Mesenchymal stem cell (in vitro differentiated cells and primary cell): ENCODE measurements at regions not wholly inside any gene's neighbourhood (a gene's known extent, or its start where the extent isn't known, plus 50 kb on each side); places are given as distances from the start of the nearest gene placed in this dataset.
"Not testable (repeated sequence)": the region's sequence is repeated elsewhere in the genome, so short reads cannot be mapped to it uniquely, and the experiment has no call there.

Source experiments
- DNase-seq: peaks from one replicate; pipeline ENCODE4 v3.0.0-alpha.2; 2013
- H2AFZ ChIP-seq: one replicate; pipeline ENCODE4 v1.6.1; 2013; ENCODE audit warnings: low read depth, mild to moderate bottlenecking, control low read depth, inconsistent platforms, low read length, moderate library complexity
- H2AK5ac ChIP-seq: 2 replicates; pipeline ENCODE4 v1.6.1; 2013; ENCODE audit warnings: low read length, moderate library complexity, mild to moderate bottlenecking, inconsistent platforms; ENCODE audit not compliant: severe bottlenecking
- H2BK120ac ChIP-seq: one replicate; pipeline ENCODE4 v1.6.1; 2013; ENCODE audit warnings: low read depth, mild to moderate bottlenecking, inconsistent platforms, low read length, moderate library complexity
- H2BK12ac ChIP-seq, 2 experiments: one replicate each; pipeline ENCODE4 v1.6.1; 2013; ENCODE audit warnings: inconsistent platforms in 2 of 2, low read length in 2 of 2, mild to moderate bottlenecking in 2 of 2, moderate library complexity in 2 of 2, control low read depth in 1 of 2
- H2BK15ac ChIP-seq: one replicate; pipeline ENCODE4 v1.6.1; 2013; ENCODE audit warnings: mild to moderate bottlenecking, low read depth, inconsistent platforms; ENCODE audit not compliant: poor library complexity, severe bottlenecking
- H2BK5ac ChIP-seq: 2 replicates; pipeline ENCODE4 v1.6.1; 2013; ENCODE audit warnings: low read depth, mild to moderate bottlenecking, low read length, control low read depth, inconsistent platforms; ENCODE audit not compliant: poor library complexity, severe bottlenecking
- H3K14ac ChIP-seq, 2 experiments: one replicate each; pipeline ENCODE4 v1.6.1; 2013; ENCODE audit warnings: inconsistent platforms in 2 of 2, low read length in 2 of 2, control low read depth in 1 of 2, mild to moderate bottlenecking in 1 of 2, moderate library complexity in 1 of 2
- H3K18ac ChIP-seq, 2 experiments: one replicate each; pipeline ENCODE4 v1.6.1; 2013; ENCODE audit warnings: inconsistent platforms in 2 of 2, low read length in 2 of 2, control low read depth in 1 of 2, low read depth in 1 of 2, mild to moderate bottlenecking in 1 of 2
- H3K23ac ChIP-seq, 2 experiments: one replicate each; pipeline ENCODE4 v1.6.1; 2013; ENCODE audit warnings: inconsistent platforms in 2 of 2, low read length in 2 of 2, mild to moderate bottlenecking in 2 of 2, moderate library complexity in 2 of 2, control low read depth in 1 of 2
- H3K27ac ChIP-seq: 2 replicates; pipeline ENCODE4 v1.5.1; 2013; ENCODE audit warnings: mild to moderate bottlenecking, moderate library complexity, low read length, control low read depth, inconsistent platforms; ENCODE audit not compliant: poor library complexity, severe bottlenecking
- H3K27me3 ChIP-seq, 2 experiments: 2 replicates each; pipeline versions ENCODE4 v1.6.1 to v1.7.0; 2013; ENCODE audit warnings: low read length in 2 of 2, mild to moderate bottlenecking in 2 of 2, moderate library complexity in 2 of 2, control low read depth in 1 of 2, inconsistent platforms in 1 of 2; ENCODE audit not compliant: control insufficient read depth in 1 of 2, insufficient read depth in 1 of 2
- H3K36me3 ChIP-seq, 2 experiments: 2 replicates each; pipeline versions ENCODE4 v1.6.1 to v1.7.0; 2013; ENCODE audit warnings: low read length in 2 of 2, control low read depth in 1 of 2, inconsistent platforms in 1 of 2, low read depth in 1 of 2, mild to moderate bottlenecking in 1 of 2; ENCODE audit not compliant: insufficient read depth in 2 of 2, control insufficient read depth in 1 of 2
- H3K4ac ChIP-seq, 2 experiments: one replicate each; pipeline ENCODE4 v1.6.1; 2013; ENCODE audit warnings: inconsistent platforms in 2 of 2, low read length in 2 of 2, mild to moderate bottlenecking in 2 of 2, moderate library complexity in 2 of 2, control low read depth in 1 of 2, low read depth in 1 of 2
- H3K4me1 ChIP-seq: 2 replicates; pipeline ENCODE4 v1.6.1; 2013; ENCODE audit warnings: low read depth, low read length, control low read depth; ENCODE audit not compliant: control insufficient read depth, insufficient read depth
- H3K4me2 ChIP-seq: 2 replicates; pipeline ENCODE4 v1.6.1; 2013; ENCODE audit warnings: low read length, mild to moderate bottlenecking, inconsistent platforms; ENCODE audit not compliant: poor library complexity, severe bottlenecking
- H3K4me3 ChIP-seq, 2 experiments: 2 replicates each; pipeline versions ENCODE4 v1.5.1 to v1.7.0; 2013; ENCODE audit warnings: low read length in 2 of 2, mild to moderate bottlenecking in 2 of 2, control low read depth in 1 of 2, low read depth in 1 of 2; ENCODE audit not compliant: insufficient read depth in 1 of 2
- H3K79me1 ChIP-seq: replicated peaks from 2 replicates; pipeline ENCODE4 v1.6.1; 2013; ENCODE audit warnings: mild to moderate bottlenecking, control low read depth, low read length, inconsistent platforms; ENCODE audit not compliant: poor library complexity, severe bottlenecking
- H3K9ac ChIP-seq: 2 replicates; pipeline ENCODE4 v1.7.0; 2013; ENCODE audit warnings: mild to moderate bottlenecking, low read length, moderate library complexity
- H3K9me3 ChIP-seq: 2 replicates; pipeline ENCODE4 v1.7.0; 2013; ENCODE audit warnings: mild to moderate bottlenecking, low read length; ENCODE audit not compliant: control insufficient read depth
- H4K8ac ChIP-seq: one replicate; pipeline ENCODE4 v1.6.1; 2013; ENCODE audit warnings: inconsistent platforms, mild to moderate bottlenecking, low read length, moderate library complexity
- H4K91ac ChIP-seq: one replicate; pipeline ENCODE4 v1.6.1; 2013; ENCODE audit warnings: mild to moderate bottlenecking, low read length, inconsistent platforms
- WGBS: methylation state at CpG from one replicate; pipeline ENCODE4 v1.1.7; 2013; ENCODE audit warnings: mixed read lengths; 5-methylcytosine and 5-hydroxymethylcytosine counted together

DNA sequence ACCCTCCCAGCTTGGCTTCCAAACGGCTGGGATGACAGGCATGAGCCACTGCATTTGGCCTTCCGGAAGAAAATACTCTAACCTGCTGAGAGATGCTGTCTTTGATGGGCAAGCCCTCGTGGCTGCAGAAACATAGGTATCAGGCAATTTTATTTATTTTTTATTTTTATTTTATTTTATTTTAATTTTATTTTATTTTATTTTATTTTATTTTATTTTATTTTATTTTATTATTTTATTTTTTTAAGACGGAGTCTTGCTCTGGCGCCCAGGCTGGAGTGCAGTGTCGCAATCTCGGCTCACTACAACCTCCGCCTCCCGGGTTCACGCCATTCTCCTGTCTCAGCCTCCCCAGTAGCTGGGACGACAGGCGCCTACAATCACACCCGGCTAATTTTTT, 257.1 kb downstream of the SHOX start:
- H2BK15ac ChIP-seq, DNase-seq, H4K8ac ChIP-seq, H3K18ac ChIP-seq, H3K27ac ChIP-seq, H4K91ac ChIP-seq, H3K9ac ChIP-seq, H3K36me3 ChIP-seq, H3K4me2 ChIP-seq, H2AK5ac ChIP-seq, H2BK120ac ChIP-seq, H3K14ac ChIP-seq, H3K4me3 ChIP-seq, H3K4ac ChIP-seq, H3K23ac ChIP-seq, H3K79me1 ChIP-seq, H2BK12ac ChIP-seq, H3K4me1 ChIP-seq, H3K27me3 ChIP-seq, H2BK5ac ChIP-seq, H2AFZ ChIP-seq: not testable (repeated sequence)
- WGBS: 94% methylated on average over 11 of the region's 13 CpGs
- peaks cover 35% of the 10 kb centered on the region for H3K9me3 ChIP-seq

GRCh38 chrX:883588-883987, 253.0 kb downstream of the SHOX start:
- peaks cover 8% of the 10 kb centered on the region for H3K9me3 ChIP-seq
- H3K9ac ChIP-seq: no peak overlapping the region
- no peak overlapping the region for H3K27ac ChIP-seq
- no peak overlapping the region for H3K4me2 ChIP-seq
- H3K4ac ChIP-seq: no peak overlapping the region
- H4K91ac ChIP-seq: no peak overlapping the region
- H3K4me3 ChIP-seq: no peak overlapping the region
- H4K8ac ChIP-seq: no peak overlapping the region
- H2BK120ac ChIP-seq: no peak overlapping the region
- 69% methylated on average over 10 of the region's 10 CpGs for WGBS
- peaks cover 0 to 3% of the 10 kb centered on the region in 2 experiments for H3K27me3 ChIP-seq
- H3K36me3 ChIP-seq: no peaks in the 10 kb centered on the region
- no peak overlapping the region for H2AFZ ChIP-seq
- H3K18ac ChIP-seq: no peak overlapping the region
- no peak overlapping the region for H3K14ac ChIP-seq
- no peak overlapping the region for H2BK12ac ChIP-seq
- H3K79me1 ChIP-seq: no peaks in the 10 kb centered on the region
- no peak overlapping the region for H3K23ac ChIP-seq
- DNase-seq: no peak
- H2BK15ac ChIP-seq: no peak overlapping the region
- no peaks in the 10 kb centered on the region for H3K4me1 ChIP-seq
- H2AK5ac ChIP-seq: no peak overlapping the region
- no peak overlapping the region for H2BK5ac ChIP-seq

DNA sequence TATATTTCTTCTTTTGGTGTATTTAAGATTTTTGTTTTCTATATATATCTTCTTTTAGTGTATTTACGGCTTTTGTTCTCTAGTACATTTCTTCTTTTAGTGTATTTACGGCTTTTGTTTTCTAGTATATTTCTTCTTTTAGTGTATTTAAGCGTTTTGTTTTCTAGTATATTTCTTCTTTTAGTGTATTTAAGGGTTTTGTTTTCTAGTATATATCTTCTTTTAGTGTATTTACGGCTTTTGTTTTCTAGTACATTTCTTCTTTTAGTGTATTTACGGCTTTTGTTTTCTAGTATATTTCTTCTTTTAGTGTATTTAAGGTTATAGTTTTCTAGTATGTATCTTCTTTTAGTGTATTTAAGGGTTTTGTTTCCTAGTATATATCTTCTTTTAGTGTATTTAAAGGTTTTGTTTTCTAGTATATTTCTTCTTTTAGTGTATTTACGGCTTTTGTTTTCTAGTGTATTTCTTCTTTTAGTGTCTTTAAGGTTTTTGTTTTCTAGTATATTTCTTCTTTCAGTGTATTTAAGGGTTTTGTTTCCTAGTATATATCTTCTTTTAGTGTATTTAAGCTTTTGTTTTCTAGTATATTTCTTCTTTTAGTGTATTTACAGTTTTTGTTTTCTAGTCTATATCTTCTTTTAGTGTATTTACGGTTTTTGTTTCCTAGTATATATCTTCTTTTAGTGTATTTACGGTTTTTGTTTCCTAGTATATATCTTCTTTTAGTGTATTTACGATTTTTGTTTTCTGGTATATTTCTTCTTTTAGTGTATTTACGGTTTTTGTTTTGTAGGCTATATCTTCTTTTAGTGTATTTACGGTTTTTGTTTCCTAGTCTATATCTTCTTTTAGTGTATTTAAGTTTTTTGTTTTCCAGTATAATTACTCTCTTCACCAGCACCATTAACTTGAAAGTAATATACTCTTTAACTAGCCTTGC, 249.4 kb downstream of the SHOX start:
- DNase-seq, H2BK5ac ChIP-seq, H3K23ac ChIP-seq, H3K4me2 ChIP-seq, H3K4me1 ChIP-seq, H3K9me3 ChIP-seq, H3K9ac ChIP-seq, H4K8ac ChIP-seq, H2AFZ ChIP-seq, H3K18ac ChIP-seq, H4K91ac ChIP-seq, H3K4me3 ChIP-seq, H3K79me1 ChIP-seq, H2BK12ac ChIP-seq, H2AK5ac ChIP-seq, H3K4ac ChIP-seq, H3K27me3 ChIP-seq, H3K36me3 ChIP-seq, H3K14ac ChIP-seq, H3K27ac ChIP-seq, H2BK120ac ChIP-seq, H2BK15ac ChIP-seq: not testable (repeated sequence)
- no CpG with 5 or more reads among the region's 11 CpGs for WGBS

DNA sequence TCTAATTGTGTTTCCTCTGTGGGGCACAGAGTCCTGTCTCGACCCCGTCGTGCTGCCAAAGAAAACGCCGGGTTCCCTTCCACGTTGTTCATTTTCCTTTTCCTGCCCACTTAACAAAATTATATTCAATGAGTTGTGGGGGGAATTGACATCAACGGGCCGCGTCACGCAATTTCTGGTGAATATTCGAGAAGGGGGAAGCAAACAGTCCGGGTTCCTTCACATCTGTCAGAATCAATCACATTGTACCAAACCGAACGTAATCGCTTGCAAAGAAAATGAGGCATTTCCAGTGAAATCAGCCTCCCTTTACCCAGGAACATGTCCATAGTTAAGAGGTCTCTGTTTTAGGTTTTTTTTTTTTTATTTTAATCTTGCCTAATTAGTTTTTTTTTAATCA, 243.5 kb downstream of the SHOX start:
- Histone ChIP-seq H2BK120ac (no peak overlapping the region), H3K4me2 (no peak overlapping the region), H2AK5ac (no peak overlapping the region), H3K79me1 (no peaks in the 10 kb centered on the region), H2BK5ac (no peak overlapping the region), H4K8ac (no peak overlapping the region), H3K4me1 (no peaks in the 10 kb centered on the region), H2AFZ (no peak overlapping the region), H3K4me3 (no peak overlapping the region), H3K4ac (no peak overlapping the region), H3K14ac (no peak overlapping the region), H3K27ac (no peak overlapping the region), H4K91ac (no peak overlapping the region), H3K23ac (no peak overlapping the region), H3K18ac (no peak overlapping the region), H3K27me3 (no peaks in the 10 kb centered on the region), H2BK12ac (no peak overlapping the region), H3K9me3 (peaks cover 5% of the 10 kb centered on the region), H3K36me3 (no peaks in the 10 kb centered on the region), H2BK15ac (no peak overlapping the region), H3K9ac (no peak overlapping the region)
- no peak for DNase-seq
- WGBS: 96% methylated on average over 9 of the region's 15 CpGs
